Head of caudate nucleus (tissue), 42 donors: ENCODE measurements at regions not wholly inside any gene's neighbourhood (a gene's known extent, or its start where the extent isn't known, plus 50 kb on each side); places are given as distances from the start of the nearest gene placed in this dataset.
"Not testable (repeated sequence)": the region's sequence is repeated elsewhere in the genome, so short reads cannot be mapped to it uniquely, and the experiment has no call there.

Source experiments
- DNase-seq, 42 donors: peaks; one replicate each; pipeline versions ENCODE4 v3.0.0 to v3.0.0-alpha.2; 2020 to 2021; ENCODE audit warnings: mixed read lengths in 7 of 42
- intact Hi-C: fragments of 100-400 bp; cut with DNase I; formaldehyde crosslinking; loops from one replicate; pipeline ENCODE4 v1.15.0; 2022

- intact Hi-C loops = no loop called here
- DNase-seq = no peak
Measured at GRCh38 chr1:181308098-181308497, 175.2 kb upstream of the CACNA1E start.

GRCh38 chr1:181310560-181310959, 172.8 kb upstream of the CACNA1E start:
- no peak for DNase-seq

DNA sequence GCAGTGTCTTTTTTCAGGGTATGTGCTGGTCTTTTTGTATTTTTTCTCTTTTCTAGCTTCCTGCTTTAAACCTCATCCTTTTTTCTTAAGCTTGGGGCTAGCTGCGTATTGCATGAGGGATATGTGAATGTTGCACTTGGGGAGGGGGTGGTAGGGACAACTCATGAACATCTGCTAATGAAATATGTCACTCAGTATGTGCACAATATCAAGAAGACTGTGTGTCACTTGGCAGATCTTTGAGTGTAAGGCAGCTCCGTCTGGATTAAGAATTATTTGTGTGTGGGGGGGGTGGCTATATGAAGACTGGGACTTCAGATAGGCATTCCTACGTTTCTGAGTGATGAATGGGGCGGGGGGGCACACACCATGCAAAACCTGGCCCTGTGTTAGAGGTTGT, 170.4 kb upstream of the CACNA1E start:
- DNase-seq = no peak
- intact Hi-C loops = no loop called here

More at GRCh38 chr1:181310560-181310959, 172.8 kb upstream of the CACNA1E start:
- intact Hi-C loops = no loop called here

DNA sequence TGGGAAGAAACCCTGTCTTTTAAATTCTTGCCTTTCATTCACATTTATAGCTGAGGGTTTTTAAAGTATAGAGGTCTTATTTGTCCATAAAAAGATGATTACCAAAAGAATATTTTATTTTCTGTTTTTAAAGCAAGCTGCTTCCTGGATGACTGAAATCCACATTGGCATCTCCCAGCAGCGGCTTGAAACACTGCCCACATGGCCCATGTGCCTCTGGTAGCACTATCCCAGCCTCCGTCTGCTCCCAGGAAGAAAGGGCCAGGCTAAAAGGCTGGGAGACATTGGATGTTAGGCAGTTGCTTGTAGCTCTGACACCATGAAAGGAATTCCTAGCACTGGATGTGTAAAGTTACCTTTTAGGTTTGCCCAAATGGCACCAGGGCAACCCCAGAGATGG, 169.9 kb upstream of the CACNA1E start:
- intact Hi-C loops = no loop called here
- no peak for DNase-seq

DNA sequence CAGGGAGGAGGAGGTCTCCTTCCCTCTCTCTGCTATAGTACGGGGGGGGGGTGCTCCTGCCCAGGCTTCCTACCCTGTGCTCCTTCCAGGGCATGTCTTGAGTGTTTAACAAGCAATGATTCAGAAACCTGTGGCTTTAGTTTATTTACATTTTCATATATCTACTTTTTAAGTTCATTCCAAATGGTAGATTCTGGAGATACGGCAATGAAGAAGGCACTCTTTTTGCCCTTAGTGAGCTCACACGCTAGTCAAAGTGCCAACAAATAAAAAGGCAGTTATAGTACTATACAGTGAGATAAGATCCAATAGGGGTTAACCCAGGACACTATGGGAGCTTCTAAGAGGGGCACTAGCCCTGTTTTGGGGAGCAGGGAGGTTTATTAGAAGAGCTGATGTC, 169.3 kb upstream of the CACNA1E start:
- DNase-seq = no peak
- intact Hi-C loops = no loop called here

DNA sequence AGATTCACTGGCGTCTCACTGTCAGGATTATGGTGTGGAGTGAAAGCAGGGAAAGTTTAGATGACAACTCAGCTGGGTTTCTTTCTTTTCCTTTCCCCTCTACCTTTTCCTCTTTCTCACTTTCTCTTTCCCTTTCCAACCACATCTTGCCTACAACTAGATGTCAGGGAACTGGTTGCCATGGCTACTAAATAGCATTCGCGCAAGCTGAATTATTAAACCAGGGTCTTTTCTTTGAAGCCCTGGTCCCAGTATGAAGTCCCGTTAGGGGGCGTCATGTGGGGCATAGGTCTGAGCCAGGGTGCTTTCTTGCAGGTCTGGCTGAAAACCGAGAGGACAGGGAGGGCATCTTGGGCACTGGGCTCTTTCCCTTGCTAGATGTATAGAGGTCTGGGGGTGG, 168.4 kb upstream of the CACNA1E start:
- intact Hi-C loops = no loop called here
- no peak for DNase-seq

- intact Hi-C loops = no loop called here
- peak in 1 of 42 donors; percentile 31 for DNase-seq
Measured at GRCh38 chr1:181317261-181317930, 165.9 kb upstream of the CACNA1E start.

DNA sequence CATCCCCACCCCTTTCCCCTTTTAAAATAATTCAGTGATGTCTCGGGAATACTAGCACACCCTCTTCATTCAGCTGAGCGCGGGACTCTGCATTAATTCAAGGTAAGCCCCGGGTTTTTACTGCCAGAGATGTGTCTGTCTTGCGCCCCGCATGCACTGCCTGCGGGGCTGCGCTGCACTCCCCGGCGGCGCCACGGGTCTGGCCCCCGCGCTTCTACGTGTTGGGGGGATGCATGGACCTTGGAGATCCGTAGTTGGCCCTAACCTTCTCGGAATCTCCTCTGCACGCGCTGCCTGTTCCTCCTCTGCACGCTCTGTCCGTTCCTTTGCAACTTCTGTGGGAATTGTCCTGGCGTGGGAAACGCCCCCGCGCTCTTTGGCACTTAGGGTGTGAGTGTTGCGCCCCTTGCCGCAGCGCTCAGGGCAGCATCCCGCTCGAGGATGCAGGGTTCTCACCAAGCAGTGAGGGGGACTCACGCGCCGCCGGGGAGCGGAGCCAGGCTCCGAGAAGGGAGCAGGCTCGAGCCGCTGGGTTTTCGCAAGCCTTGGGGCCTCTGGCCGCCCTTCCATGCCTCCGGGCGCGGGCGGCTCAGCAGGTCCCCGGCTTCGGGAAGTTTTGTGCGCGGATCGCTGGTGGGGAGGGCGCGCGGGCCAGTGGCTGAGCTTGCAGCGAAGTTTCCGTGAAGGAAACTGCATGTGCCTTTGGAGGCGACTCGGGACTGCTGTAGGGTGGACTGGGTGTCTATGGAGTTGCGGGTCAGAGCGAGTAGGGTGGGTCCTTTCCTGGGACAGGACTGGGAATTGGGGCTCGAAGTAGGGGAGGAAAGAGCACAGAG, 165.1 kb upstream of the CACNA1E start:
- DNase-seq = peak in 1 of 42 donors; percentile 40
- intact Hi-C loops = no loop called here

DNA sequence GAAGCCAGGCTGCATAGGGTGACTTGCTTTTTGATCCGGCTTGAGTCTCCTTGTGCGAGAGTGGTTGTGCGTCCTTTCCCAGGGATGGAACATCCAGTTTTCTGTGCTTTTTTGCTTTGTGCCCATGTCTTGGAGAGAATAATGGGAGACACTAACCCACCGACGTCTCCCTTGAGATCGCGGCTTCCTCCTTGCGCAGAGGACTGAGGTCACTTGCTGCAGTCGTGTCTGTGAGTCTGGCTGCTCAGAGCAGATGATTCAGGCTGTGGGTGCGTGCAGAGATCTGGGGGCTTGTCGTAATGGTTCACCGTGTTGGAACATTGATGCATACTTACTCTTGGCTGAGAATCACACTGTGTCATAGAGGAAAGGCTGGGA, 164.5 kb upstream of the CACNA1E start:
- intact Hi-C loops = no loop called here
- peak in 2 of 42 donors; percentile 19 to 44 for DNase-seq

- DNase-seq = peak in 1 of 42 donors; percentile 12
- intact Hi-C loops = no loop called here
Measured at GRCh38 chr1:181319907-181320306, 163.4 kb upstream of the CACNA1E start.

DNA sequence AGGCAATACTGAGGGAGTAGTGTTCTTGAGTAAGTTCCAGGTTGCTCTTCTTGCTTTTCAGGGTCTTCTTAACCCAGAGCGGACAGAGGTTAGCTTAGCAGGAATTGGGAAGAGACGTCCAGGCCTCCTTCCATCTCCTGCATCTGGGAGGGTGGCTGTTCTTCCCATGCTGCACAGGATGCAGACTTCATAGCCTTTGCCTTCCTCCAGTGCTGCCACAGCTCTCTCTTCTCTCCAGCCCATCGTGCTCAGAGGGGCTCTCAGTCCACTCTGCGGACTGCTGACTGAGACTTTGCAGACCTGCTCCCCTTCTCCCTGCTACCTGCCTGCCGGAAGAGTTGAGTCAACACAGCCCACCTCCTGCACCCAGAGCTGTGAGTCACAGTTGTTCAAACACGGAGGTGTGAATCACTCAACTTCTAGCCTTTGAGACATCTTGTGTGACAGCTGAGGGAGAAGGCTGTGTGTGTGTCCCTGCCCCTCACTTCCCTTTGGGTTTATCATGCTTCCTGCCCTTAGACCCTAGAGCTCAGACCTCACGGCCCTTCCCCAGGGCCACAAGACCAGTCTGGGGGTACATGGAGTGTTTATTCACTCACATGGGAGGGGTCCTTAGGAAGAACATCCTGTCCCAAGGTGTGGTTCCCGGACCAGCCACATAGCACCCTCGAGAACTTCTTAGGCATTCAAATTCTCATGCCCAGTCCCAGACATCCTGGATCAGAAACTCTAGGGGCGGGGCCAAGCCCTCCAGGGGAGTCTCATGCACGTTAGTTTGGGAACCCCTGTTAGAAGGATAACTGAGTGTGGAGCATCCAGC, 158.3 kb upstream of the CACNA1E start:
- intact Hi-C loops = no loop called here
- DNase-seq = peak in 36 of 42 donors; percentile 6 to 88 (median 58)

DNA sequence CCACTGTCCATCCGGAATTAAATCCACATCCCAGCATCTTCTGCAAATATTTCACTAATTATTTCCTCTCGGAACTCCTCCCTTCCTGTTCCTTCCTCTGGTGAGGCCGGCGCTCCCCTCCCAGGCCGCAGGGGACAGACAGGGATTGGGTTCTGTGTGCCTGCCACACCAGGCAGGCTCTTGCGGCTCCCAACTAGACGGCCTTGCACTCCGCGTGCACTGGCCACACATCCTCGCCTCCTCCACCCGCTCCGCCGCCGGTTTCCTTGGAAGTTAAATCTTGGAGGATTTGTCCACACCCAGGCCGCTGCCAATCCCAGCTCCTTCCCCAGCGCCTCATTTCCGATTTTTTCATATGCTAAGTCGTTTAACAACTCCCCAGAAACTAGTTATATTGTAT, 157.6 kb upstream of the CACNA1E start:
- DNase-seq = peak in 2 of 42 donors; percentile 31 to 37
- intact Hi-C loops = not testable (repeated sequence)

DNA sequence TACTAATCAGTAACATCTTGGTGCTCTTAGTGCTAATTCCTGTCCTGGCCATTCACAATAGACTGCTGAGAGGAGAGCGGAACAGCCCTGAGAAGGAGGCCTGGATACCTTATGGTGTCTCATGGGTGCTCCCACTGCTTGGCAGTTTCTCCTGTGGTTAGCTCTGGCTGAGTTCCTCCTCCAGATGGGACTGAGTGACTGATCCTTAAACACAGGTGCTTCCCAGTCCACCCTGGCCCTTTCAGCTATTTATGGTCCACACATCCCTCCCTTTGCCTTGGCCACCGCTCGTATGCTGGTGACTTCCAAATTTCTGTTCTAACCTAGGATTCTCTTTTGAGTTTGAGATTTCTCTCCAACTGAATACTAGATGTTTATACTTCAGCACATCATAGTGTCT, 157.0 kb upstream of the CACNA1E start:
- intact Hi-C loops = no loop called here
- peak in 2 of 42 donors; percentile 4 to 30 for DNase-seq

DNA sequence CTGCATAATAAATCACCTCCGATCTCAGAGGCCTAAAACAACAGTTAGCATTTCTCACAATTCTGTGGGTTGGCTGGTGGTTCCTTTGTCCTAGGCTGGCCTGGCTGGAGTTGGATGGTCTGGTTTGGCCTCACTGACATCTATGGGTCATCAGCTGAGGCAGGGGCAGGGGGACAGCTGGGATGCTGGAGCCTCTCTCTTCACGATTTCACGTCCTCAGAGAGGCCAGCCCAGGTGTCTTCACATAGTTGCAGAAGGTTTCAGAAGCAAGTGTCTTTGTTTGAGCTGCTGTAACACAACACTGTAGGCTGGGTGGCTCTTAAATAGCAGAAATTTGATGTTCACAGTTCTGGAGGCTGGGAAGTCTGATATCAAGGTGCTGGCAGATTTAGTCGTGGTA, 155.5 kb upstream of the CACNA1E start:
- DNase-seq = peak in 1 of 42 donors; percentile 24
- intact Hi-C loops = no loop called here

- no peak for DNase-seq
- intact Hi-C loops = no loop called here
Measured at GRCh38 chr1:181334724-181335123, 148.6 kb upstream of the CACNA1E start.

DNA sequence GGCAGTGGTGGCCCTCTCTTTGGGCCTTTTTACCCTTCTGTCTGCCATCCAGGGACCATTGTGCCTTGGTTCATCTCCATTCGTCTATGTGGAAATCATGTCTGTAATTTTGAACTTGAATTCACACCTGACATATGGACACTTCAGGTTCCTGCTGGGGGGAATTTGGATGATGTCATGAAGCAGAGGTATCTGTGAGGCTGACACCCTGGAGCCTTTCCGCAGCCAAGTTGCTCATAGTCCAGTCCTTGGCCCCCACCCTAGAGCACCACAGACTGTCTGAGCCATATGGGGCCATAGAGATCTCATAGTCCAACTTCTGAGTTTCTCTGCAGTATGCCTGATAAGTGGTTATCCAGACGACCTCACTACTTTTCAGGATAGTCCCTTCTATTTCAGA, 147.7 kb upstream of the CACNA1E start:
- DNase-seq = no peak
- intact Hi-C loops = no loop called here

DNA sequence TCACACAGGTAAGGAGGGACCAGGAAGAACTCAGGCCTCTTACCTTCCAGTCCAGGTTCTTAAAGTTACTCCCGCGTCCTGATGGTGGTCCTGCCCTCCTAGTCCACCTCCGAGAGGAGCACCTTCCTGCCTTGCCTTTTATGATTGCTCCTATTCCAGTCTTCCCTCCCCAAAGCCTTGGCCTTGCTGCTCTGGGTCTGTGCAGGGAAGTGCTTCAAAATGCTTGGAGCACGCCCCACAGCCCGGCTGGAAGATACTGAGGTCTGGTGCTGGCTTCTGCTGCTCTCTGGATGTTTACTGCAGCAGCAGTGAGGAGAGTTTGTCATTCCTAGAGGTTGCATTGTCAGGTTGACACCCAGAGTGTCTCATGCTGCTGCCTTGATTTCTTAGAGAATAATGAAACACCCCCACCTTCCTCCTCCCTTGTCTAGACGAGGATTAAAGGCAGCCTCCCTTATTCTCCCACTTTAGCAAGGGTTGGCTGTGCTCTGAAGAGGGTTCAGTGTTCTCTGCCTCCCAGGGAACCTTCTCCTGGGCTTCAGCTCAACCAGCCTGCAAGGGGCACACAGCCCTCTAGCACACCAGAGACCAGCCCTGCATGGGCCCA, 142.2 kb upstream of the CACNA1E start:
- intact Hi-C loops = no loop called here
- DNase-seq = peak in 7 of 42 donors; percentile 16 to 67 (median 28)

DNA sequence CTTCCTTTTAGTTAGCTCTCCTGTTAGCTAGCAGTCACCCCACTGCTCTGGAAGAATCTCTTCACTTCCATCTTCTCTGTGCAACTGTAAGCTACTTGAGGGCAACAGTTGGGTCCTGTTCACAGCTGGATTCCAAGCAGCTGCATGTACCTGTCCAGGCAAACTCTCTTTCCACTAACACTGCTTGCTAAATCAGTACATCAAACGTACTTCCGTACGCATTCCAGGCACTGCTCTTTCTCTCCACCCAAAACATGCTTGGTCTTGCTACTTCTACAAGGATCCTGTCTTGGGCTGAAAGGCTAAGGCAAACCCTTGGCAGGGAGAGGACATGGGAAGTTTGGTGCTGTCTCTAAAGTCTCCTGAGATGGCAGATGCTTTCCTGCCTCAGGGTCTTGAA, 139.2 kb upstream of the CACNA1E start:
- intact Hi-C loops = no loop called here

GRCh38 chr1:181345146-181345545, 138.2 kb upstream of the CACNA1E start:
- intact Hi-C loops = no loop called here
- DNase-seq = no peak

More for the DNA sequence above, 139.2 kb upstream of the CACNA1E start:
- no peak for DNase-seq
